ENCODE measurements at regions not wholly inside any gene's neighbourhood (a gene's known extent, or its start where the extent isn't known, plus 50 kb on each side); places are given as distances from the start of the nearest gene placed in this dataset.

- Histone ChIP-seq H3K9me3 (ENCODE audit: control insufficient read depth, low read depth, low read length) (no peaks in the 10 kb centered on the region), H3K9me1 (ENCODE audit: control insufficient read depth, extremely low read depth, insufficient read depth, low read length) (no peaks in the 10 kb centered on the region), H4K20me1 (ENCODE audit: control insufficient read depth, extremely low read depth, insufficient read depth, low read length) (no peaks in the 10 kb centered on the region), H3K79me2 (ENCODE audit: control insufficient read depth, insufficient read depth, low read length) (no peaks in the 10 kb centered on the region), H2AFZ (ENCODE audit: control insufficient read depth, low read length) (no peak overlapping the region), H3K36me3 (ENCODE audit: control insufficient read depth in 2 of 2, extremely low read depth in 1 of 2, insufficient read depth in 2 of 2, low read length in 2 of 2) (no peaks in the 10 kb centered on the region), H3K4me1 (ENCODE audit: control insufficient read depth, extremely low read depth, insufficient read depth, low read length) (no peaks in the 10 kb centered on the region), H3K9ac (ENCODE audit: control insufficient read depth, extremely low read depth, insufficient read depth, low read length) (no peak overlapping the region), H3K27ac (ENCODE audit: control insufficient read depth, insufficient read depth, low read length) (no peak overlapping the region), H3K4me2 (ENCODE audit: control insufficient read depth, extremely low read depth, insufficient read depth, low read depth, low read length) (no peak overlapping the region), H3K27me3 (ENCODE audit: control insufficient read depth, extremely low read depth, insufficient read depth, low read length) (no peaks in the 10 kb centered on the region), H3K4me3 (ENCODE audit: control insufficient read depth in 2 of 3, extremely low read depth in 1 of 3, insufficient read depth in 2 of 3, low read depth in 1 of 3, low read length in 3 of 3) (no peak overlapping the region)
- dilution Hi-C loops (cut with MboI; ENCODE audit: extremely low pct_ligation_motif_present, low sequenced_read_pairs) = no loop called here
- DNase-seq (ENCODE audit: low read depth, low spot score) (no peak), FAIRE-seq (no peak)
- TF ChIP-seq EZH2 (IDR thresholded peaks at IDR 0.05; ENCODE audit: low read length) = no peak
Measured at GRCh38 chr5:164207646-164208045, 702.2 kb downstream of the MAT2B start.

GRCh38 chr5:164210491-164210890 is 705.1 kb downstream of the MAT2B start:
- no peak overlapping the region for H2AFZ ChIP-seq (ENCODE audit: control insufficient read depth, low read length)
- no peak overlapping the region for H3K9ac ChIP-seq (ENCODE audit: control insufficient read depth, extremely low read depth, insufficient read depth, low read length)
- H3K27me3 ChIP-seq (ENCODE audit: control insufficient read depth, extremely low read depth, insufficient read depth, low read length) = no peaks in the 10 kb centered on the region
- no peak for DNase-seq (ENCODE audit: low read depth, low spot score)
- H3K27ac ChIP-seq (ENCODE audit: control insufficient read depth, insufficient read depth, low read length) = no peak overlapping the region
- H3K4me3 ChIP-seq (ENCODE audit: control insufficient read depth in 2 of 3, extremely low read depth in 1 of 3, insufficient read depth in 2 of 3, low read depth in 1 of 3, low read length in 3 of 3) = no peak overlapping the region
- H4K20me1 ChIP-seq (ENCODE audit: control insufficient read depth, extremely low read depth, insufficient read depth, low read length) = no peaks in the 10 kb centered on the region
- FAIRE-seq = no peak
- no peak overlapping the region for H3K4me2 ChIP-seq (ENCODE audit: control insufficient read depth, extremely low read depth, insufficient read depth, low read depth, low read length)
- no peaks in the 10 kb centered on the region for H3K36me3 ChIP-seq (ENCODE audit: control insufficient read depth in 2 of 2, extremely low read depth in 1 of 2, insufficient read depth in 2 of 2, low read length in 2 of 2)
- no peaks in the 10 kb centered on the region for H3K79me2 ChIP-seq (ENCODE audit: control insufficient read depth, insufficient read depth, low read length)
- no peaks in the 10 kb centered on the region for H3K4me1 ChIP-seq (ENCODE audit: control insufficient read depth, extremely low read depth, insufficient read depth, low read length)
- dilution Hi-C loops (cut with MboI; ENCODE audit: extremely low pct_ligation_motif_present, low sequenced_read_pairs) = no loop called here
- TF ChIP-seq CTCF (optimal IDR thresholded peaks at IDR 0.05 in 1 of 3, IDR thresholded peaks at IDR 0.05 in 1 of 3, conservative IDR thresholded peaks at IDR 0.05 in 1 of 3; ENCODE audit: extremely low read depth in 1 of 3, insufficient read depth in 2 of 3, low read length in 3 of 3) (no peak), EZH2 (IDR thresholded peaks at IDR 0.05; ENCODE audit: low read length) (no peak)
- no peaks in the 10 kb centered on the region for H3K9me1 ChIP-seq (ENCODE audit: control insufficient read depth, extremely low read depth, insufficient read depth, low read length)
- no peaks in the 10 kb centered on the region for H3K9me3 ChIP-seq (ENCODE audit: control insufficient read depth, low read depth, low read length)

- FAIRE-seq = no peak
Measured at GRCh38 chr5:164214698-164215097, 709.3 kb downstream of the MAT2B start.

More at GRCh38 chr5:164214698-164215097, 709.3 kb downstream of the MAT2B start:
- Histone ChIP-seq H3K27me3 (ENCODE audit: control insufficient read depth, extremely low read depth, insufficient read depth, low read length) (no peaks in the 10 kb centered on the region), H3K4me1 (ENCODE audit: control insufficient read depth, extremely low read depth, insufficient read depth, low read length) (no peaks in the 10 kb centered on the region), H3K9ac (ENCODE audit: control insufficient read depth, extremely low read depth, insufficient read depth, low read length) (no peak overlapping the region), H3K4me3 (ENCODE audit: control insufficient read depth in 2 of 3, extremely low read depth in 1 of 3, insufficient read depth in 2 of 3, low read depth in 1 of 3, low read length in 3 of 3) (no peak overlapping the region), H4K20me1 (ENCODE audit: control insufficient read depth, extremely low read depth, insufficient read depth, low read length) (no peaks in the 10 kb centered on the region), H3K79me2 (ENCODE audit: control insufficient read depth, insufficient read depth, low read length) (no peaks in the 10 kb centered on the region), H3K9me3 (ENCODE audit: control insufficient read depth, low read depth, low read length) (no peaks in the 10 kb centered on the region), H3K4me2 (ENCODE audit: control insufficient read depth, extremely low read depth, insufficient read depth, low read depth, low read length) (no peak overlapping the region), H3K36me3 (ENCODE audit: control insufficient read depth in 2 of 2, extremely low read depth in 1 of 2, insufficient read depth in 2 of 2, low read length in 2 of 2) (no peaks in the 10 kb centered on the region), H3K27ac (ENCODE audit: control insufficient read depth, insufficient read depth, low read length) (no peak overlapping the region), H2AFZ (ENCODE audit: control insufficient read depth, low read length) (no peak overlapping the region), H3K9me1 (ENCODE audit: control insufficient read depth, extremely low read depth, insufficient read depth, low read length) (no peaks in the 10 kb centered on the region)
- DNase-seq (ENCODE audit: low read depth, low spot score) = no peak
- dilution Hi-C loops (cut with MboI; ENCODE audit: extremely low pct_ligation_motif_present, low sequenced_read_pairs) = no loop called here
- no peak for TF ChIP-seq CTCF (optimal IDR thresholded peaks at IDR 0.05 in 1 of 3, IDR thresholded peaks at IDR 0.05 in 1 of 3, conservative IDR thresholded peaks at IDR 0.05 in 1 of 3; ENCODE audit: extremely low read depth in 1 of 3, insufficient read depth in 2 of 3, low read length in 3 of 3)
- no peak for TF ChIP-seq EZH2 (IDR thresholded peaks at IDR 0.05; ENCODE audit: low read length)

All from keratinocyte (primary cell).